Activated naive CD8-positive, alpha-beta T cell treated with anti-CD3 and anti-CD28 coated beads, Interleukin-2, amount 50 U/mL, for 16 hours (primary cell): ENCODE measurements at regions not wholly inside any gene's neighbourhood (a gene's known extent, or its start where the extent isn't known, plus 50 kb on each side); places are given as distances from the start of the nearest gene placed in this dataset.

ENCODE experiments used
- DNase-seq: peaks from one replicate; pipeline ENCODE4 v3.0.0-alpha.2; 2020; ENCODE audit warnings: low read depth, low spot score

- DNase-seq = no peak
Observed at GRCh38 chr6:19137505-19137904, 699.7 kb upstream of the ID4 start.

GRCh38 chr6:19142275-19142674, 694.9 kb upstream of the ID4 start:
- DNase-seq = no peak

GRCh38 chr6:19150307-19150706, 686.9 kb upstream of the ID4 start:
- DNase-seq = no peak

GRCh38 chr6:19153270-19153980, 683.7 kb upstream of the ID4 start:
- no peak for DNase-seq

GRCh38 chr6:19153981-19154295, 683.2 kb upstream of the ID4 start:
- DNase-seq = no peak

GRCh38 chr6:19156443-19156842, 680.7 kb upstream of the ID4 start:
- no peak for DNase-seq

- DNase-seq = no peak
Observed at GRCh38 chr6:19157486-19157885, 679.7 kb upstream of the ID4 start.

- DNase-seq = no peak
Observed at GRCh38 chr6:19158586-19158985, 678.6 kb upstream of the ID4 start.

GRCh38 chr6:19159089-19159488, 678.1 kb upstream of the ID4 start:
- no peak for DNase-seq

- no peak for DNase-seq
Observed at GRCh38 chr6:19159561-19159960, 677.6 kb upstream of the ID4 start.

- no peak for DNase-seq
Observed at GRCh38 chr6:19160081-19160730, 677.0 kb upstream of the ID4 start.

- no peak for DNase-seq
Observed at GRCh38 chr6:19167251-19167650, 669.9 kb upstream of the ID4 start.

GRCh38 chr6:19169366-19169765, 667.8 kb upstream of the ID4 start:
- no peak for DNase-seq

GRCh38 chr6:19175023-19175422, 662.1 kb upstream of the ID4 start:
- DNase-seq = no peak

GRCh38 chr6:19180348-19181072, 656.7 kb upstream of the ID4 start:
- DNase-seq = no peak

- no peak for DNase-seq
Observed at GRCh38 chr6:19181211-19181610, 656.0 kb upstream of the ID4 start.

GRCh38 chr6:19193624-19194023, 643.5 kb upstream of the ID4 start:
- no peak for DNase-seq

GRCh38 chr6:19204445-19204844, 632.7 kb upstream of the ID4 start:
- DNase-seq = no peak

- no peak for DNase-seq
Observed at GRCh38 chr6:19205076-19205475, 632.1 kb upstream of the ID4 start.

GRCh38 chr6:19209202-19209601, 628.0 kb upstream of the ID4 start:
- no peak for DNase-seq

GRCh38 chr6:19210849-19211590, 626.1 kb upstream of the ID4 start:
- DNase-seq = no peak

- no peak for DNase-seq
Observed at GRCh38 chr6:19214231-19214630, 622.9 kb upstream of the ID4 start.
